ENCODE measurements at regions not wholly inside any gene's neighbourhood (a gene's known extent, or its start where the extent isn't known, plus 50 kb on each side); places are given as distances from the start of the nearest gene placed in this dataset.

DNA sequence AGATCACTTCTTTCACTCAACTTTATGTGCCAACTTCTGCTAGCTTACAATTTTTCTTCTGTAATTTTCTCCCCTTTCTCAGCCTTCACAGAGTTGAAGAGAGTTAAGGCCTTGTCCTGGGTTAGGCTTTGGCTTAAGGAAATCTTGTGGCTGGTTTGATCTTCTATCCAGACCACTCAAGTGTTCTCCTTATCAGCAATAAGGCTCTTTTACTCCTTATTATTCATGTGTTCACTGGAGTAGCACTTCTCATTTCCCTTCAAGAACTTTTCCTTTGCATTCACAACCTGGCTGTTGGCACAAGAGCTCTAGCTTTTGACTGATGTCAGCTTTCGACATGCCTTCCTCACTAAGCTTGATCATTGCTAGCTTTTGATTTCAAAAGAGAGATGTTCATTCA lies 86.9 kb upstream of the ALDH1B1 start:
- WGBS, 3 donors = 97 to 100% (median 100%) methylated on average over 1 of the region's 1 CpG
- TF ChIP-seq, protein P1, sequence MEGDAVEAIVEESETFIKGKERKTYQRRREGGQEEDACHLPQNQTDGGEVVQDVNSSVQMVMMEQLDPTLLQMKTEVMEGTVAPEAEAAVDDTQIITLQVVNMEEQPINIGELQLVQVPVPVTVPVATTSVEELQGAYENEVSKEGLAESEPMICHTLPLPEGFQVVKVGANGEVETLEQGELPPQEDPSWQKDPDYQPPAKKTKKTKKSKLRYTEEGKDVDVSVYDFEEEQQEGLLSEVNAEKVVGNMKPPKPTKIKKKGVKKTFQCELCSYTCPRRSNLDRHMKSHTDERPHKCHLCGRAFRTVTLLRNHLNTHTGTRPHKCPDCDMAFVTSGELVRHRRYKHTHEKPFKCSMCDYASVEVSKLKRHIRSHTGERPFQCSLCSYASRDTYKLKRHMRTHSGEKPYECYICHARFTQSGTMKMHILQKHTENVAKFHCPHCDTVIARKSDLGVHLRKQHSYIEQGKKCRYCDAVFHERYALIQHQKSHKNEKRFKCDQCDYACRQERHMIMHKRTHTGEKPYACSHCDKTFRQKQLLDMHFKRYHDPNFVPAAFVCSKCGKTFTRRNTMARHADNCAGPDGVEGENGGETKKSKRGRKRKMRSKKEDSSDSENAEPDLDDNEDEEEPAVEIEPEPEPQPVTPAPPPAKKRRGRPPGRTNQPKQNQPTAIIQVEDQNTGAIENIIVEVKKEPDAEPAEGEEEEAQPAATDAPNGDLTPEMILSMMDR (IDR thresholded peaks at IDR 0.05) = no peak
- Histone ChIP-seq H3K9me3 (no peaks in the 10 kb centered on the region), H3K4me1 (no peaks in the 10 kb centered on the region), H3K4me3 (no peak overlapping the region), H3K27ac (no peak overlapping the region), H3K36me3 (ENCODE audit: insufficient read depth in 1 of 2, low read depth in 1 of 2) (no peaks in the 10 kb centered on the region), H3K27me3 (ENCODE audit: insufficient read depth in 3 of 3, low read length in 2 of 3) (peaks cover 0 to 2% (median 0%) of the 10 kb centered on the region in 3 donors)
- ATAC-seq (no peak), DNase-seq (no peak)
- intact Hi-C loops (cut with DNase I) = no loop called here

DNA sequence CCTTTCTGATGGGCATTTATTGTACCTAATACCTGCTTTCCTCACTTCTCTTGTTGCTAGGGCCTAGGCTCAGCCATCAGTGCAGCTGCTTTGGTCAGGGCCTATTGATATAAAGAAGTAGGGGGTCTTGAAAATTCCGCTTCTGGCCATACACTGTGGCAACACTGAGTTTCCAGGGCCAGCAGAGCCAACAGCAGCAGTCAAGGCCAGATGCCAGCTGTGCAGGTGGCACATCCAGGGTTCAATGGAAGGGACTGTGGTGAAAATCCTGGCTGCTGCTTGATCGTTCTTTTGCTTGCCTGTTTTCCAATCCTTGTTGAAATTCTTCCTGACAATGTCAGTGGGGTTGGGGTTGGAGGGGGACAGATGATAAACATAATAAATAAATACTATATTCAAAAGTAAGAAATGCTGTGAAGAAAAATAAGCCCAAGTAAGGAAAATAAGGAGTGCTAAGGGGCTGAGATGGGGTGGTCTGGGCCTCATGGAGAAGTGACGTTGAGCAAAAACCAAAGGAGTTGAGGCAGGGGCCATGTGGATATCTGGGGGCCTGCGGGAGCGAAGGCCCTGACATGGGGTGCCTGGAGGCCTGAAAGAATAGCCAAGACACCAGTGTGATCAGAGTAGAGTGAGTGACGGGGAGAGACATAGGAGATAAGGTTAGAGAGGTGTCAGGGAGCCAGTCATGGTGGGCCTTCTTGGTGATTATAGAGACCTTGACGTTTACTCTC lies 91.0 kb upstream of the ALDH1B1 start:
- ATAC-seq (no peak), DNase-seq (no peak)
- intact Hi-C loops (cut with DNase I) = no loop called here
- H3K4me3 ChIP-seq = no peak overlapping the region
- 84 to 87% (median 85%) methylated on average over 7 of the region's 7 CpGs for WGBS, 3 donors
- no peaks in the 10 kb centered on the region for H3K9me3 ChIP-seq
- H3K36me3 ChIP-seq (ENCODE audit: insufficient read depth in 1 of 2, low read depth in 1 of 2) = no peaks in the 10 kb centered on the region
- TF ChIP-seq, protein P1 (IDR thresholded peaks at IDR 0.05) = no peak
- H3K27me3 ChIP-seq (ENCODE audit: insufficient read depth in 3 of 3, low read length in 2 of 3) = no peaks in the 10 kb centered on the region
- H3K27ac ChIP-seq = no peak overlapping the region
- H3K4me1 ChIP-seq = peaks cover 18% of the 10 kb centered on the region

DNA sequence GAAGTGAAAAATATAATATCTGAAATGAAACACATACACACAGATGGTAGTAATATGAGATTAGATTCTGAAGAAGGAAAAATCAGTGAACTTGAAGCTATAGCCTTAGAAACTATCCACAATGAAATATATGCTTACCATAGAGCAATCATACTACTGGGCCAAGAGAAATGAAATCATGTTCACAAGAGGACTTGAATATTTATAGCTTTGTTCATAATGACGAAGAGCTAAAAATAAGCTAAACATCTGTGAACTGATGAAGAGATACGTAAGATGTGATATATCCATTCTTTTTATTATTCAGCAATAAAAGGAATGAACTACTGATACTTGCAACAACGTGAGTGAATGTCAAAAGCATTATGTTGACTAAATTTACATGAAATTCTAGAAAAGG lies 92.6 kb upstream of the ALDH1B1 start:
- H3K9me3 ChIP-seq = no peaks in the 10 kb centered on the region
- ATAC-seq (peak in 3 of 4 donors; percentile 68 to 82 (median 78)), DNase-seq (no peak)
- intact Hi-C loops (cut with DNase I) = no loop called here
- no peak overlapping the region for H3K4me3 ChIP-seq
- WGBS, 3 donors = 18 to 54% (median 25%) methylated on average over 3 of the region's 3 CpGs
- H3K27me3 ChIP-seq (ENCODE audit: insufficient read depth in 3 of 3, low read length in 2 of 3) = no peaks in the 10 kb centered on the region
- TF ChIP-seq, protein P1 (IDR thresholded peaks at IDR 0.05) = no peak
- peaks cover 18% of the 10 kb centered on the region for H3K4me1 ChIP-seq
- no peak overlapping the region for H3K27ac ChIP-seq
- no peaks in the 10 kb centered on the region for H3K36me3 ChIP-seq (ENCODE audit: insufficient read depth in 1 of 2, low read depth in 1 of 2)

DNA sequence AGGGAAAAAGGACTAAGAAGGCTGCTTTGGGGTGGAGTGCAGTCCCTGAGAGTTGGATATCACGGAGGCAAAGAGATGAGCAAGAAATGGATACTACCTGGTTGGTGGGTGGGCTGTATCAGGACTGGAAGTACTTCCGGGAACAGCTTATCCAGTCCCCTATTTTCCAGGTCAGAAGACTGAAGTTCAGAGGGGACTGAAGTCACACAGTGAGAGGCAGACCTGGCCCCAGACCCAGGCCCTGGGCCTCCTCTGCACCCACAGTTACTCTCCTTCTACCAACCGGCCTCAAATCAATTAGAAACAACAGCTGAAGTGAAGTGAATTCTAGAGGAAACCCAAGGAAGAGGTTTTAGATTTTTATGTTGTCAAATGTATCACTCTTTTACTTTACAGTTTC lies 93.6 kb upstream of the ALDH1B1 start:
- WGBS, 3 donors = 87 to 91% (median 89%) methylated on average over 3 of the region's 3 CpGs
- H3K36me3 ChIP-seq (ENCODE audit: insufficient read depth in 1 of 2, low read depth in 1 of 2) = no peaks in the 10 kb centered on the region
- intact Hi-C loops (cut with DNase I) = no loop called here

More for the DNA sequence above, 93.6 kb upstream of the ALDH1B1 start:
- TF ChIP-seq, protein P1 (IDR thresholded peaks at IDR 0.05) = no peak
- Histone ChIP-seq H3K4me3 (no peak overlapping the region), H3K9me3 (no peaks in the 10 kb centered on the region), H3K4me1 (peaks cover 18% of the 10 kb centered on the region), H3K27ac (no peak overlapping the region), H3K27me3 (ENCODE audit: insufficient read depth in 3 of 3, low read length in 2 of 3) (no peaks in the 10 kb centered on the region)
- ATAC-seq (no peak), DNase-seq (no peak)
